Fibroblast of upper back skin (primary cell): ENCODE measurements at regions not wholly inside any gene's neighbourhood (a gene's known extent, or its start where the extent isn't known, plus 50 kb on each side); places are given as distances from the start of the nearest gene placed in this dataset.

Experiments
- DNase-seq: peaks from one replicate; pipeline ENCODE4 v3.0.0-alpha.2; 2013

DNA sequence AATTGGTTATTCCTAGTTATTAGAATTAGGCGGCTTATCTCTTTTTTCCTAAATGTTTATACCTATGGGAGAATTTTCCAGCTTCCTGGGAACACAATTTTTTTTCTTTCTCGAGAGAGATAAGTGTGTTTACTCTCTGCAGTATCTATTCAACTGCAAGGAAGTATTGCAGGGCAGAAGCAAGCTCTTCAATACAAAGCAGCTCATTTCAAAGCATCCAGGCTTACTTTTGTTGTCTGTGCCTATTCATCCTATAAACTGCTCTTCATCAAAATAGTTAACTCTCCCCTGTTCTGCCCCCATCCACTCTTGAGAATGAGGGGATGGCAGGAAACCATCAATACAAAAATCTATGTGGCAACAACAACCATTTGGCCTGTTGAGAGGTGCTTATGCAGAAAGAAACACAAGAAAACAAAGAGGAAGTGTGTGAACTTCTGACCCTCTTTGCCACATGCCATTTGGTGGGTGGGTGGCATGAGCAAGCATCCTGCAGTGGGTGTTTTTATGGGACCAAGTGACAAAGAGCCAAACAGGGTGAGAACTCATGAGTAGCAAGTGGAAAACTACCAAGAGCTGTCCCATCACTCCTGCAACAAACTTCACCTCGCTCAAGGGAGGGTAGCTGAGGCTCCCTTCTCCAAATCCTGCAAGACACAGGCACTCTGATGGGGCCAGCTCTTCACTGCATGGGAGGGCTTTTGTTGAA, 50.6 kb upstream of the MRPS6 start:
- DNase-seq, result no peak

DNA sequence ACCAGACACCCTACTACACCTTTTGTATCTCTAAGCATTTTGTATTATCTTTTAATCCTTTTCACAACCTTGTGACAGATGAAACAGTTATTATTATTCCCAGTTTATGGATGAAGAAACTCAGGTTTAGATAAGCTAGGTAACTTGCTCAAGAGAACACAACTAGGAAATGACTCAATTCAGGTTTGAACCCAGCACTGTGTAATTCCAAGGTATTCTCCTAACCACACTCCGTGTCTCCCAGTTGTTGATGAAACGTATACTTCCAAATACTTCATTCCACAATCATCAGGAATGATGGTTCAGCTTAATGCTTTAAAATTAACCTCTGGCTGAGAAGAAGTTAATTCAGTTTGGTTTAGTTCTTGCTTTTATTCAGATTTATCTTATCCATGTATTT, 51.7 kb upstream of the MRPS6 start:
- peak; percentile 35 for DNase-seq

DNA sequence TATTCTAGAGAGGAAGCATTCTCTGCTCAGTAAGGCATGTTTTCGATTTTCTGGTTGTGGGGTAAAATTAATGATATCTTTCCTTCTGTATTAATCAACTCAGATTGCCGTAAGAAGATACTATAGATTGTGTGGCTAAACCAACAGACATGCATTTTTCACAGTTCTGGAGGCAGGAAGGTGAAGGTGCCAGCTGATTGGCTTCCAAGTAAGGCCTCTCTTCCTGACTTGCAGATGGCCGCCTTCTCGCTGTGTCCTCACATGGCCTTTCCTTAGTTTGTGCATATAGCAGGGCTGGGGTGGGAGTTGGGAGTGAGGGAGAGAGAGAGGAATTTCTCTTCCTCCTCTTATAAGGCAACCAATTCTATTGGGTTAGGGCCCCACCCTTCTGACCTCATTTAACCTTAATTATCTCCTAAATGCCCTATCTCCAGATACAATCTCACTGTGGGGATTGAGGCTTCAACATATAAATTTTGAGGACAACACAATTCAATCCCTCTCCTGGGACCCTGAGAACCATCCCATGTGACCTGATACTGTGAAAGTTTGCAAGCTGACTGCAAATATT, 52.3 kb upstream of the MRPS6 start:
- no peak for DNase-seq

DNA sequence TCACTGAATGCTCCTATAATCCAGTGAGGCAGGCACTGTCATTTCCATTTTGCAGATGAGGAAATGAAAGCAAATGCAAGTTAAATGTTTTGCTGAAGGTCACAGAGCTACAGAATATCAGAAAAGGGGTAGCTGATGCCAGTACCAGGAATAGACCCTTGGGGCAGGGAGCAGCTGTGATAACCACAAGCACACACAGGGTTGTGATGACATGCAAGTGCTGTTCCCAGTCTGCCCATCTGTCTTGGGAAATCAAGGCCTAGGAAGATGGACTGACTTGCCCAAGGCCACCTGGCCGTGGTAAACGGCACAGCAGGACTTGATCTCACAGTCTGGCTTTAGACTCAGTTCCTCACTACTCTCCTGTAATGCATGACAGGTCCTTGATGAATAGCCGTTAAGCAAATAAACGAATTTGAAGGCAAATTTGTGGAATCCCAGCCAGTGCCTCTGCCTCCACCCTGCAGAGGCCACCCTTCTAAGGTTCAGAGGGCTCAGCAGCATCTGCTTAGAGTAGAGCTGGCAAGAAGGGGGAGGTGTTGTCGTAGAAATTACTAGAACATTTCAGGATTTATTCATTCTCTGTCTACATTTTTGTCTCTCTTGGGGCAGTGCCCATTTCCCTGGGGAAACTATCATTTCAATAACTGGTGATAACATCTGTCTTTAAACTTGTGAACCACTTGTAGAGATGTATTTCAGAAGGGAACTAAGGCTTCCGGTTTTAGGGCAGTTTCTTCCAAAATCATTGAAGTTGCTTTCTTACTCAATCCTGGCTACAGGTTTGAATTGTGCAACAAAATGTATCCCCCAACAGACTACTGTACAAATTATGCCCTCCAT, 53.2 kb upstream of the MRPS6 start:
- peak; percentile 54 for DNase-seq

DNA sequence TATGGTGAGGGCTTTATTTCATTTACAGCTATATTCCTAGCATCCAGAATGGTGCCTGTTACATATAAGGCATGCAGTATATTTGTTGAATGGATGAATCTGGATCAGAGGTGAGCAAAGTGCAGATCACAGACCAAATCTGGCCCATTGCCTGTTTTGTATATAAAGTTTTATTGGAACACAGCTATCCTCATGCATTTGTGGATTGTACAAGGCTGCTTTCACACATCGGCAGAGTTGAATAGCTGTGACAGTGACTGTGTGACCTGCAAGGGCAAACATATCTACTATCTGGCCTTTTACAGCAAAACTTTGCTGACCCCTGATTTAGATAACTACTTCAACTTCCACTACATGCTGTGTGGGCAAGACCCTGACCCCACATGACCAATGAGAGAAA, 54.0 kb upstream of the MRPS6 start:
- DNase-seq, result no peak

DNA sequence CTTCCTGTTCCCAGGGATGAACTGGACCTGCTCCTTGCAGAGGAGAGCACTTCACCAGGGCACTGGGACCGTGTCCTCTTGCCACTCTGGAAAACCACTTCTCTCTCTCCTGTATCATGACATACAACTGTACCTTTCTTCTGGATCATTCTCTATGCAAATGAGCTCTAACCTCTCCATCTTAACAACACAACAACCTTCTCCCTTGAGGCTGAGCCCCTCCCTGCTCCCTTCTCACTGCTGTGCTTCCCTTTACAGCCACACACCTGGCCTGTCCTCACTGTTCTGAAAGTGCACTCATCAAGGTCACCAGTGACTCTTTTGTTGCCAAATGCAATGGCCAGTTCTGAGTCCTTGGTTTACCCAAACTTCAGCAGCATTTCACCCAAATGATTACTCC, 54.5 kb upstream of the MRPS6 start:
- no peak for DNase-seq

DNA sequence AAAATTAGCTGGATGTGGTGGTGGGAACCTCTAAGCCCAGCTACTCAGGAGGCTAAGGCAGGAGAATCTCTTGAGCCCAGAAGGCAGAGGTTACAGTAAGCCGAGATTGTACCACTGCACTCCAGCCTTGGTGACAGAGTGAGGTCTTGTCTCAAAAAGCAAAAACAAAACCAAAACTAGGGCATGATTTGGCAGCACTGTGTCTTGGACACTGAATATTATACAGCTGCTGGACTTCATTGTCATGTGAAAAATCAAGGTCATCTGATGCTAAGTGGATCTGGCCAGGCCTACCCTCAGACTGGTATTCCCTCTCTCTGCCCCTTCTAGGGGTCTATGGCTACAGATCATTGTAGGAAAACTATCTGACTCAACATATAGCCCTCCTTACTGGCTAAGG, 55.2 kb upstream of the MRPS6 start:
- no peak for DNase-seq

DNA sequence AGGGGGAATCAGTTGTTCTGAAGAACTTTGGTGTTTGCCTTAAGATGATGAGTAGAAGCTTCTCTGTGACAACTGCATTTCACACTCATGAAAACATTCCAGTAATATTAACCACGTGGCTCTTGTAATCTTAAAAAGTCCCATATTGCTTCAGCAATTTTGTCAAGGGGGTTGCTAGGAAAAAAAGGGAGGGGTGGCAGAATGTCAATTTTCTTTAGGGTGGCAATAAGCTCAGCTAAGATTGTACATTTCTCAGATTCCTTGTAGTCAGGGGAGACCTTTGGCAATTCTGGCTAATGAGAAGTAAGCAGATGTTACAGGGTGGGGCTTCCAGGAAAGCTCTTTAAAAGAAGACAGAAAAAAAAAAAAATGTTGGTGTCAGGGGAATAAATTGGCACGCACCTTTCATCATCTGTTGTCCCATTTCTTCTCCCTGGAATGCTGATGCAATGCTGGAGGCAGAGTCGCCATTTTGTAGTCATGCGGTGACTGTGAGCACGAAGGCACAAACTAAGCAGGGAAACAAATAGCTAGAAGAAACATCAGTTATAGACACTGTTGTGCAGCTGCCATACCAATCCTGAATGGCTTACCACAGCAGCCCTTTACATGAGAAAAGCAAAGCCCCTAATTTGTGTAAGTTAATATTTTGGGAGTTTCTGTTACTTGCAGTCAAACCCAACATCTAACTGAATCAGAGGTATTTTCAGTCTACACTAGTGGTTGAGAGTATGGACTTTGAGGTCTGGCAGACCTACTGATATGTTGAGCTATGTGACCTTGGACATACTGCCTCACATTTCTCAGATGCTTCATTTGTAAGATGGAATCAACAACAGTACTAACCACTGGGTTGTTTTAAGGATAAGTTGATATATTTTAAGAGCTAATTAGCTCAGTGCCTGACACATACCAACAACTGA, 56.1 kb upstream of the MRPS6 start:
- DNase-seq, result peak; percentile 45

DNA sequence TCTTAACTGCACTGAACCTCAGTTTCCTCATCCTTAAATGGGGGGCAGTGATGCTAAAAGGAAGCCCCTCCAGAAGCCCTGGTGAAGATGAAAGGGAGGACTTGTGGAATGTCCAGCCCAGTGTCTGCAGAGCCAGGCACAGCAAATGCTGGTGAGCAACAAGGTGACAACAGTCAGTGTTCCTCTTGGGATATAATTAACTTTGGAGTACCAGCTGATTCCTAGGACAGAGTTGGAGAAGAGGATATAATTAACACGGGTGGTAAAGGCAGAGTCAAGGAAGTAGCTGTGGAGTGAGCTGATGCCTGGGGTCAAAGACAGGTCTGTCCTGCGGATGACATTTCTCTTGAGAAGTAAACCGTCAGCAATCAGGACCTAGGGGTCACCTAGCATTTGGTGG, 60.7 kb upstream of the MRPS6 start:
- DNase-seq, result no peak

DNA sequence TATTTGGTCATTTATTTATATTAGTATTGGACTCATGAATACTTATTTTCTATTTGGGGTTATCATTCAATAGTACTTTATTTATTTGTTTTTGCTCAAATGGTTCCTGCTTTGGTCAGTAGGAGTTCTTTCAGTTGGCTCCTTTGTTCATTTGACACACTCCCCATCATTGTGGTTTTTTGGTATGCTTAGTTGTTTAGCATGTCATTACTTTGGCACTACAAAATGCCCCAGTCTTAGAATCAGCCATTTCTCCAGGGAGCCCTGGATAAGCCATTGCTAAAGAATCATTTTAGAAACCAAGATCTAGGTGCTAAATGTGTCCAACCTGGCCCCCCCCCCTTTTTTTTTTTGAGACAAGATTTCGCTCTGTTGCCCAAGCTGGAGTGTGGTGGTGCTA, 61.7 kb upstream of the MRPS6 start:
- no peak for DNase-seq

DNA sequence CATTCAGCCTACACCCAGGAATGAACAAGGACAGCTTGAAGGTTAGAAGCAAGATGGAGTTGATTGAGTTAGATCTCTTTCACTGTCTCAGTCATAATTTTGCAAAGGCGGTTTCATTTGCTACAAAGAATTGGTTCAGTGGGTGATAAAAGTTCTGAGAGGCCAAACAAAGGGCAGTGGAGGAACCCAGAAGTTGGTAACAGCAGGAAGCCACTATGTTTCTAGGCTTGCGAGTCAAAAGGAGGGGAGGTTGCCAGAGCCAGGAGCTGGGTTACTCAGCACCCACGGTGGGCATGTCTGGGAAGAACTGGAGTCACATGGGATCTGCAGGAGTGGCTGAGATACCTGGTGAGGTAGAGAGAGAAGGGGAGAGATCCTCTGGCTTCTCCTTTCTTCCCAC, 64.2 kb upstream of the MRPS6 start:
- no peak for DNase-seq

DNA sequence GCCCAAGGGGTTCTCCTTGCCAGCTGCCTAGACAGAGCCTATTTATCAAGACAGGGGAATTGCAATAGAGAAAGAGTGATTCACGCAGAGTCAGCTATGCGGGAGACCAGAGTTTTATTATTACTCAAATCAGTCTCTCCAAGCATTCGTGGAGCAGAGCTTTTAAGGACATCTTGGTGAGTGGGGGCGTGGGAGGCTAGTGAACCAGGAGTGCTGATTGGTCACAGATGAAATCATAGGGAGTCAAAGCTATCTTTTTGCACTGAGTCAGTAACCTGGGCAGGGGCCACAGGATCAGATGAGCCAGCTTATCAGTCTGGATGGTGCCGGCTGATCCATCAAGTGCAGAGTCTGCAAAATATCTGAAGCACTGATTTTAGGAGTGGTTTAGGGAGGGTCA, 64.8 kb upstream of the MRPS6 start:
- no peak for DNase-seq

DNA sequence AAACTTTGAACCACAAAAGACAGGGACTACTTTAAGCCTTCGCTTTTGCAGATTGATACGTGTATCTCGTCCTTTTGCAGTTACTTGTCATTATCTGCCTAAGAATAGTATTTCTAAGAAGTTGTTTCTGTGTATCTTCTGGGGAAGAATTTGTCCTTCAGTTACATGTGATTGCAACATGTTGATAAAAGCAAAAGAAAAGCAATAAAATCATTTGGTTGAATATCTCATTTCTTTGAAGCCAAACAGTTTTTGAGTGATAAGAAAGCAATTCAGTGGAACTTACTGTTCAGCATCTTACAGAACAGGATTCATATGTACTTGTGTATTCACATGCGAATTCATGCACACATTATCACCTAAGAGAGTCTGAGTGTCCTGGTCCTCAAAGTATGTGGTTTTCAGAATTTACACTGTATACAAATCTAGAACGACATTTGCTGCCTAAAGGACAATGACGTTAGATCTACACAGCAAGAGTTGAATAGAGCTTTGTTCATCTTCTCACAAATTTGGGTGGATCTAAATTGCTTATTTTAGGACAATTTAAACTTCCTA, 66.7 kb upstream of the MRPS6 start:
- no peak for DNase-seq

DNA sequence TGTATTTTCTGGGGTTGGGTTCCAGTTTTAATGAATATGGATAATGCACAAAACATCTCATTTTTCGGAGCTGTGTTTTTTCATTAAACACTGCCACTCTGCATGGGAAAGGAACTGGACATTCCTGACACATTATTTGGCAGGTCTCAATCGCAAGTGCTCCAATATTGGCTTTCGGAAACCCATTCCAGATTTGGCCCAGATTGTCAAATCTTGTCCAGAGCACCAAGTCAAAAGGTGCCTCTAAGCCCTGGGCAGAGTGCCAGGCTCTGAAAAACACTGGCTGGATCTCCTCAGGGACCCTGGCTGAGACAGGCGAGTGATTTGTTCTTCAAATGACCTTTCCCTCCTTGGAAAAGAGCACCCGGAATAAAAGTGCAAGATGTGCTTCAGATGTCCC, 68.4 kb upstream of the MRPS6 start:
- DNase-seq, result no peak

DNA sequence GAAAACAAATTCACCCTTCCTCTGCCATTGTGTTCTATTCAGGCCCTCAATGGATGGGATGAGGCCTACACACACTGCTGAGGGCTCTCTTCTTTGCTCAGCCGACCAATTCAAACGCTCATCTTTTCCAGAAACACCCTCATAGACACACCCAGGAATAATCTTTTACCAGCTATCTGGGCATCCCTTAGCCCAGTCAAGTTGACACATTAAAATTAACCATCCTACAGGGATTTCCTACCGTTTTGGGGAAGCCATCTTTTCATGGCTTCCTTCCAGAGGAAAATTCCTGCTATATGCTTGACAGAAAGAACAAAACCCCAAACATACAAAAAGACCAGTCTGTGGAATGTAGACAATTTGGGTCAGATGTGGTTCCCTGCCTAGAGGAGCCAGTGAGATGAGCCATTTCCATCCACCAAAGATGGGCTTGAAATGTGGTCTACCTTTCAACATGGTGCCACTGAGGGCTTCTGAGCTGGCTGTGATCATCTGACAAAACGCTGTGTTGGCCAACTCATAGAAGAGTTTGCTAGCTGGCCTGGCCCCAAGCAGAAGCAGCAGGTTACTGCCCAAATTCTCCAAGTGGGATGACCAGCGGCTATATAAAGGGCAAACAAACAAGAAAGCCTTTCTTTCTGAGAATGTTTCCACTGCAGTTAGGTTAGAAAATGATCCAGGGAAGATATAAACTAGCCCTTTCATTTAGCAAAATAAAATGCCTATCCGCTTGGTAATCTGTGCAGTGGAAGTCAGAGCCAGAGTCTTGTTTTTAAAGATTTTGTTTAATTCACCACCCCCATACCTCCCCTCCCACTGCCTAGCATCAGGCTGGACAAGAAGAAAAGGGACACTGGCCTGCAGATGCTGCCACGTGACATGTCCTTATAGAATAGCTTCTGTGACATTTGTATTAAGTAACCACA, 69.1 kb upstream of the MRPS6 start:
- DNase-seq, result no peak

DNA sequence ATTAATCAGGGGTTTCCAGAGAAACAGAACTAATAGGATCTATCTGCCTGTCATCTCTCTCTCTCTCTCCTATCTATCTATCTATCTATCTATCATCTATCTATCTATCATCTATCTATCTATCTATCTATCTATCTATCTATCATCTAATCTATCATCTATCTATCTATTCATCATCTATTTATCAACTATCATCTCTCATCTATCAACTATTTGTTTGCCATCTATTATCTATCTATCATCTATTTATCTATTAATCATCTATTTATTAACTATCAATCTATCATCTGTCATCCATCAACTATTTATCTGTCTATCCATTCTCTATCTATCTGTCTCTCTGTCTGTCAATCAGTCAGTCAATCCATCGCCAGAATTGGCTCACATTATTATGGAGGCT, 70.0 kb upstream of the MRPS6 start:
- DNase-seq, result no peak

DNA sequence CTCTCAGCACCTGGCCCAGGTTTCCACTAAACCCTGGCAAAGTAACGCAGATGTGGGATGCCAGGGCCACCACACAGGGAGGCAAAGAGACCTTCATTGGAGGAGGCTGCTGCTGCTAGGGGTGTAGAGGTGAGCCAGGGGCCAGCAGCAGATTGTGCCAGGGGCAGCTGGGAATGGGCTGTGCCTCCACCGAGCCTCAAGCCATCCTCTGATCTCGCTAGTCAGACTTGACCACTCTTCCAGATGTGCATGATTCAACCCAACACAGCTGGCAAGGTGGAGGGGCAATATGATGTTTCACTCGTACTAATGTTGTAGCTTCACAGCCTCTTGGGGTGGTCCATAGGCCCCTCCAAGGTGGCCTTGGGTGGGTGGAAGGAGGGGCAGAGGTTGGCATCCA, 73.0 kb upstream of the MRPS6 start:
- no peak for DNase-seq

DNA sequence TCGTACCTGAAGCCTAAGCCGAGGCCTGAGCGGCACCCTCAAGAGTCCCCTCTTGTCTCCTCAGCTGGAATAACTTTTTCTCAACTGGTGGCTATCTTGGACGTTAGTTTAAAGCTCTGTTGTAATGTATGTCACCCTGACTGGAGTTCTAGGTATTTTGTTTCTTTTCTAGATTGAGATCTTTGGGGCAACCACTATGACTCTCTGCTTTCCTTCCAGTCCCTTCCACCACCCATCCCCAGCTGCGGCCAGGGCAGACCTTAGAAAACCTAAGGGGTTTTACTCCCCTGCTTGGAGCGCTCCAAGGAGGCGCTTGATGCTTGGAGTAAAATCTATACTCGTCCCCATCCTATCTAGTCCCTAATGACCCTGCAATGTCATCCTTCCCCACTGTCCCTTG, 74.6 kb upstream of the MRPS6 start:
- DNase-seq, result no peak

DNA sequence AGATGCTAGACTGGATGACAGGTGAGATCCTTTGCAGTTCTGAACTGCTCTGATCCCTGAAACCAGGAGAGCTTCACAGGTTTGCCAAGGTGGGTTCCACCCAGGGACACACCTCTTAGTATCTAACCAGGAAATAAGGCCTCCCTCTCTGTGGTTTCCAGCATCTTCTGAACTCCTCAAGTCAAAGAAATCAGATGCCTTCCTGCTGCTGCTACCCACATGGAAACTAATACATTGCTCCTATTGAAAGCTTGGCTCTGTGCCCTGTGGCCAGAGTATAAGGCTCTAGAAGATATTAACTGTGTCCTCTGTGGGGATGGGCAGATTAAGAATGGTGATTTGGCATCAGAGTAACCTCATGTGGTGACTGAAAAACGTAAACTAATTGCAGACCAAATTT, 75.0 kb upstream of the MRPS6 start:
- DNase-seq, result no peak

DNA sequence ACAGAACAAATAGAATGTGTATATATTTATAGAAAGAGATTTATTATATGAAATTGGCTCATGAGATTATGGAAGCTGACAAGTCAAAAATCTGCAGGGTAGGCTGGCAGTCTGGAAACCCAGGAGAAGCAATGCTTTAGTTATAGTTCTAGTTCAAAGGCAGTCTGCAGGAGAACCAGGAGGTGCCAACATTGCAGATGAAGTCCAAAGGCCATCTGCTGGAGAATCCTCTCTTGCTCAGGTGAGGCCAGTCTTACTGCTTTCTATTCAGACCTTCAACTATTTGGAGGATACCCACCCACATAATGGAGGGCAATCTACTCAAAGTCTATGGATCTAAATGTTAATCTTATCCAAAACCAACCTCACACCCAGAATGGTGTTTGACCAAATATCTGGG, 75.9 kb upstream of the MRPS6 start:
- no peak for DNase-seq

DNA sequence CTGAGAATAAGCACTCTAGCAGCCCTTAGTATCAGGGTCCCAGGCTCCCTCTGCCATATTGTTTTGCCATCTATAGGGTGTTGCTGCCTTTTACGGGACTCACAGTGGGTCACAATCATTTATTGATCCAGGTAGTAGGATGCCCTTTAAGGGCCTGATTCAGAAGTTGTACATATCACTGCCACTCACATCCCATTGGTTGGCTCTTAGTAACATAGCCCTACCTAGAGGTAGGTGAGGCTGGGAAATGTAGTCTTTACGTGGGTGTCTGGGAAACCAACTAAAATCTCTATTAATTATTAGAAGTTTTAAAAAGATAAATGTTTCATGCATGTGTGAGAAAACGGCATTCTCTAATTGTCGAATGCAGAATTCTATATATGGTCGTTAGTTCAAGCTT, 78.8 kb upstream of the ATP5PO start:
- no peak for DNase-seq
